Stimulated activated naive CD8-positive, alpha-beta T cell treated with anti-CD3 and anti-CD28 coated beads, Interleukin-15, amount 100 ng/mL, for 72 hours (primary cell): ENCODE measurements at regions not wholly inside any gene's neighbourhood (a gene's known extent, or its start where the extent isn't known, plus 50 kb on each side); places are given as distances from the start of the nearest gene placed in this dataset.
A peak's percentile ranks its signal among the peaks of the same experiment; 100 is the strongest.

ENCODE experiments used
- ATAC-seq: fragments of 150-1000 bp; cut with Tn5 transposase; 2 replicates; pipeline ENCODE4 v1.10.0; 2021; ENCODE audit warnings: mild to moderate bottlenecking, moderate library complexity
- DNase-seq, 2 donors: peaks; one replicate each; pipeline ENCODE4 v3.0.0; 2021 to 2022
- H3K27ac Mint-ChIP-seq, 2 donors: one replicate each; pipeline ENCODE4 v1.8.0; 2022; ENCODE audit warnings: mild to moderate bottlenecking in 2 of 2, mixed read lengths in 2 of 2, moderate library complexity in 2 of 2
- H3K27me3 Mint-ChIP-seq: one replicate; pipeline ENCODE4 v1.8.0; 2022; ENCODE audit warnings: mixed read lengths
- H3K4me1 Mint-ChIP-seq: one replicate; pipeline ENCODE4 v1.8.0; 2022; ENCODE audit warnings: mild to moderate bottlenecking, mixed read lengths
- H3K4me3 Mint-ChIP-seq, 2 donors: one replicate each; pipeline ENCODE4 v1.8.0; 2022; ENCODE audit warnings: mild to moderate bottlenecking in 2 of 2, mixed read lengths in 2 of 2, moderate library complexity in 1 of 2
- H3K9me3 Mint-ChIP-seq, 2 donors: one replicate each; pipeline ENCODE4 v1.8.0; 2022; ENCODE audit warnings: mixed read lengths in 2 of 2

DNA sequence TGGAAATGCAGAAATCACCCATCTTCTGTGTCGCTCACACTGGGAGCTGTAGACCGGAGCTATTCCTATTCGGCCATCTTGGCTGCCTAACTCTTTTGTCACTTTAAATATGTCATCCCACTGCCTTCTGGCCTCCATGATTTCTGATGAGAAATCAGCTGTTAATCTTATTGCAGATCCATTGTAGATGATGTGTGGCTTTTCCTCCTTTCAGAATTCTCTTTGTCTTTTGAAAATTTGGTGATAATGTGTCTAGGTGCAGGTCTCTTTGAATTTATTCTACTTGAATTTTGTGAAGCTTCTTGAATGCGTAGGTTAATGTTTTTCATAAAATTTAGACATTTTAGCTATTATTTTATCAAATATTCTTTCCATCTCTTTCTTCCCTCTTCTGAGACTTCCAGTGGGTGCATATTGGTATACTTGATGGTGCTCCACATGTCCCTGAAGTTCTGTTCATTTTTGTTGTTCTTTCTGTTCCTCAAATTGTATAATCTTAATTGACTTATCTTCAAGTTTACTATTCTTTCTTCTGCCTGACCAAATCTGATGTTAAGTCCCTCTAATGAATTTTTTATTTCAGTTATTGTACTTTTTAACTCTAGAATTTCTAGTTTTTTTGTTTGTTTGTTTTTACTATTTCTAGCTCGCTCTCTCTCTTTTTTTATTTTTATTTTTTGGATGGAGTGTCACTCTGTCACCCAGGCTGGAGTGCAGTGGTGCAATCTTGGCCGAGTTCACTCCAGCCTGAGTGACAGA lies 90.8 kb upstream of the DLX2 start:
- no peak overlapping the region for H3K4me3 Mint-ChIP-seq
- no peak for ATAC-seq
- DNase-seq: no peak
- H3K9me3 Mint-ChIP-seq: peaks cover 32 to 38% of the 10 kb centered on the region in 2 donors
- no peak overlapping the region for H3K27ac Mint-ChIP-seq
- H3K27me3 Mint-ChIP-seq: peaks cover 10% of the 10 kb centered on the region
- H3K4me1 Mint-ChIP-seq: peaks cover 11% of the 10 kb centered on the region

DNA sequence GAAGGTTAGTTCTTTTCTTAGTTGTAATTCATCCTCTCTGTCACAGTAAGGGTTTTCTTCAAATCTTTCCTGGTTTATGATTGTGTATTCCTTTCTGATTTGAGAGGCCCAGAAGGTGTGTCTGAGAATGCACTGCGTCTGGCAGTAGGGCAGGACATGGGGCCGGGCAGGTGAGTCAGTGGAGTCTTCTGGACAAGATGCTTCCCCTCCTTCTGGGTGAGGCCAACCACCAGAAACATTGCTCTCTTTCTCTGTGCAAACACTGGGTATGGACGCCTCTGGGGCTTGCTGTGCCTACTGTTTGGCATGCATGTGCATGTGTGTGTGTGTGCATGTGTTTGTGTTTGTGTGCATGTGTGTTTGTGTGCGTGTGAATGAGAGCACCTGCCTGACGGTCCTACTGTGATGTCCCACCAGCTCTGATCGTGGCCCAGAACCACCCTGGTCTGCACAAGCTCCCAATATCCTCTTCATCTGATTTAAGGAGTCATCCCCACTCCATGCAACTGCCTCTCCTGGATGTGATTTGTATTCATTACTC lies 93.2 kb upstream of the DLX2 start:
- Mint-ChIP-seq H3K4me1 (peaks cover 11% of the 10 kb centered on the region), H3K27me3 (peaks cover 10% of the 10 kb centered on the region), H3K4me3 (no peak overlapping the region), H3K27ac (no peak overlapping the region), H3K9me3 (peaks cover 37 to 49% of the 10 kb centered on the region in 2 donors)
- no peak for ATAC-seq
- no peak for DNase-seq

GRCh38 chr2:172196768-172197431 lies 94.2 kb upstream of the DLX2 start:
- Mint-ChIP-seq H3K27me3 (peaks cover 10% of the 10 kb centered on the region), H3K4me1 (peaks cover 11% of the 10 kb centered on the region), H3K4me3 (no peak overlapping the region), H3K27ac (no peak overlapping the region), H3K9me3 (peaks cover 37 to 49% of the 10 kb centered on the region in 2 donors)
- ATAC-seq: peak; percentile 96
- peak; percentile 11 to 63 for DNase-seq

- Mint-ChIP-seq H3K27me3 (peaks cover 10% of the 10 kb centered on the region), H3K9me3 (peaks cover 33 to 43% of the 10 kb centered on the region in 2 donors), H3K4me1 (peaks cover 11% of the 10 kb centered on the region), H3K4me3 (no peak overlapping the region), H3K27ac (no peak overlapping the region)
- ATAC-seq (no peak), DNase-seq (no peak)
Observed at GRCh38 chr2:172198361-172198760, 95.7 kb upstream of the DLX2 start.

- peaks cover 11% of the 10 kb centered on the region for H3K4me1 Mint-ChIP-seq
- DNase-seq: no peak
- peaks cover 28 to 37% of the 10 kb centered on the region in 2 donors for H3K9me3 Mint-ChIP-seq
- H3K4me3 Mint-ChIP-seq: no peak overlapping the region
- no peak overlapping the region for H3K27ac Mint-ChIP-seq
- peaks cover 10% of the 10 kb centered on the region for H3K27me3 Mint-ChIP-seq
- no peak for ATAC-seq
Observed at GRCh38 chr2:172198908-172199307, 96.2 kb upstream of the DLX2 start.

GRCh38 chr2:172200495-172201085 lies 97.9 kb upstream of the DLX2 start:
- ATAC-seq: no peak
- H3K4me3 Mint-ChIP-seq: no peak overlapping the region
- H3K4me1 Mint-ChIP-seq: peaks cover 11% of the 10 kb centered on the region
- no peak overlapping the region for H3K27ac Mint-ChIP-seq
- H3K27me3 Mint-ChIP-seq: peaks cover 10% of the 10 kb centered on the region
- H3K9me3 Mint-ChIP-seq: peaks cover 14 to 21% of the 10 kb centered on the region in 2 donors
- DNase-seq: no peak

DNA sequence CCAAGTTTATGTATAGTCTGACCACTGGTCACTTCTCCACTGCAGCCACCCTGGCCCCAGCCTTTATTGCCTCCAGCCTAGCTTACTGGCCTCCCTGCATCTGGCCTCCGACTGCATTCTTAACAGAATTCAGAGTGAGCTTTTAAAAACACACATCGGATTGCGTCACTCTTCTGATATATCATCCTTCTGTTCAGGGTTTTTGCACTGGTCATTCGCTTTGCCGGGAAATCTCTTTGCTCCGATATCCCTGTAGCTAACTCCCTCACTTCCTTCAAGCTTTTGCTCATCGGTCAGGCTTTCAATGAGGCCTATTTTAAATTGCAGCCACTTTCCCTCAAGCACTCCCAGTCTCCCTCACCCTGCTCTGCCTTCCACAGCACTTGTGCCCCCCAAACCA lies 101.6 kb upstream of the DLX2 start:
- H3K27ac Mint-ChIP-seq: peak overlapping the region in 1 of 2 donors; percentile 2
- DNase-seq (no peak), ATAC-seq (no peak)
- peaks cover 5 to 10% of the 10 kb centered on the region in 2 donors for H3K9me3 Mint-ChIP-seq
- no peak overlapping the region for H3K4me3 Mint-ChIP-seq
- no peaks in the 10 kb centered on the region for H3K4me1 Mint-ChIP-seq
- no peaks in the 10 kb centered on the region for H3K27me3 Mint-ChIP-seq

- Mint-ChIP-seq H3K9me3 (peaks cover 4 to 6% of the 10 kb centered on the region in 2 donors), H3K27ac (no peak overlapping the region), H3K27me3 (no peaks in the 10 kb centered on the region), H3K4me3 (no peak overlapping the region), H3K4me1 (no peaks in the 10 kb centered on the region)
- ATAC-seq: no peak
- DNase-seq: no peak
Observed at GRCh38 chr2:172204762-172205161, 102.1 kb upstream of the DLX2 start.

DNA sequence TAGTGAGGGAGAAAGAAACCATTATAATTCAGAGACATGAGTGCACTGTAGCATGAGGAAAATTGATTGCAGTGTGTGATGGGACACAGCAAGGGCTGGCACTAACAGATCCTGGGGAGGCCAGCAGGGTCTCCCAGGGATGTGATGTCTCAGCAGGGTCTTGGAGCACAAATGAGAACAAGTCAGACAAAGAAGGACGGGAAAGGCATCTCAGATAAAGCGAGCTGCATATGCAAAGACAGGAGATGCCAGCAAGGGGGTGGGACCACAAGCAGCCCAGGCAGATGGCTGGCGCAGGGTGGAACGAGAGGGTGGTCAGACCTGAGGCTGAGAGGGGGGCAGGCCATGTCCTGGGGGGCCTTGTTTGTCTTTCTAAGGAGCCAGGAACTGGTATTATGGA lies 102.6 kb upstream of the DLX2 start:
- Mint-ChIP-seq H3K27ac (no peak overlapping the region), H3K4me3 (no peak overlapping the region), H3K4me1 (no peaks in the 10 kb centered on the region), H3K9me3 (peaks cover 0 to under 1% of the 10 kb centered on the region in 2 donors), H3K27me3 (no peaks in the 10 kb centered on the region)
- ATAC-seq (no peak), DNase-seq (no peak)

GRCh38 chr2:172207911-172208310 lies 105.2 kb upstream of the DLX2 start:
- Mint-ChIP-seq H3K27me3 (no peaks in the 10 kb centered on the region), H3K4me1 (peaks cover 10% of the 10 kb centered on the region), H3K9me3 (no peaks in the 10 kb centered on the region), H3K4me3 (no peak overlapping the region), H3K27ac (no peak overlapping the region)
- ATAC-seq (no peak), DNase-seq (no peak)

DNA sequence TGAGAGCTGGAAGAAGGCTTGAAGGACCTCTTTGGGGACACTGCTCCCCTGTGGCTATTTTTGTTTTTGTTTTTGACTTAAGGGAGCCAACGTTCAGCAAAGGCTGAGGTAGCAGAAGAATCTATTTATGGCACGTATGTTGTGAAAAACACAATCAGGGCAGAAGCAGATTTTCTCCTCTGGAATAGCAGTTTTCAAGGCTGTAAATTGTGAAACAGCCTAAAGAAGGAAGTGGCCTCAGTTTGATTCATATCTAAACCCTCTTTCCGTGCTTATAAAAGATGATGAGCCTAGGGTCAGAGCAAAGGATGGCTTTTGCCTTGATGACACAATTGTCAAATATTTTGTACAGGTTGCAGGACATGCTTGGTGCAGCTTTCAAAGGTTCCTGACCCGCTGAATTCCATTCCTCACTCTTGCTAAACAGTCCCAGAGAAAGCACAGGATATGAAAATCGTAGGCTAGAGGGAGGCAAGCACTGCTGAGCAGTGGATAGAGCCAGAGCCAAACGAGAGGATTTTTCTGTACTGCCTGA lies 106.2 kb upstream of the DLX2 start:
- H3K9me3 Mint-ChIP-seq: no peaks in the 10 kb centered on the region
- H3K27ac Mint-ChIP-seq: no peak overlapping the region
- ATAC-seq (no peak), DNase-seq (no peak)
- peaks cover 15% of the 10 kb centered on the region for H3K4me1 Mint-ChIP-seq
- H3K27me3 Mint-ChIP-seq: no peaks in the 10 kb centered on the region
- H3K4me3 Mint-ChIP-seq: no peak overlapping the region

GRCh38 chr2:172210599-172210998 lies 107.9 kb upstream of the DLX2 start:
- Mint-ChIP-seq H3K4me1 (peaks cover 15% of the 10 kb centered on the region), H3K27me3 (no peaks in the 10 kb centered on the region), H3K27ac (no peak overlapping the region), H3K4me3 (no peak overlapping the region), H3K9me3 (no peaks in the 10 kb centered on the region)
- ATAC-seq: no peak
- no peak for DNase-seq

GRCh38 chr2:172211512-172211911 lies 108.8 kb upstream of the DLX2 start:
- Mint-ChIP-seq H3K4me3 (no peak overlapping the region), H3K27me3 (no peaks in the 10 kb centered on the region), H3K27ac (peak overlapping the region in 1 of 2 donors; percentile 75), H3K4me1 (peaks cover 15% of the 10 kb centered on the region), H3K9me3 (no peaks in the 10 kb centered on the region)
- ATAC-seq (no peak), DNase-seq (no peak)

DNA sequence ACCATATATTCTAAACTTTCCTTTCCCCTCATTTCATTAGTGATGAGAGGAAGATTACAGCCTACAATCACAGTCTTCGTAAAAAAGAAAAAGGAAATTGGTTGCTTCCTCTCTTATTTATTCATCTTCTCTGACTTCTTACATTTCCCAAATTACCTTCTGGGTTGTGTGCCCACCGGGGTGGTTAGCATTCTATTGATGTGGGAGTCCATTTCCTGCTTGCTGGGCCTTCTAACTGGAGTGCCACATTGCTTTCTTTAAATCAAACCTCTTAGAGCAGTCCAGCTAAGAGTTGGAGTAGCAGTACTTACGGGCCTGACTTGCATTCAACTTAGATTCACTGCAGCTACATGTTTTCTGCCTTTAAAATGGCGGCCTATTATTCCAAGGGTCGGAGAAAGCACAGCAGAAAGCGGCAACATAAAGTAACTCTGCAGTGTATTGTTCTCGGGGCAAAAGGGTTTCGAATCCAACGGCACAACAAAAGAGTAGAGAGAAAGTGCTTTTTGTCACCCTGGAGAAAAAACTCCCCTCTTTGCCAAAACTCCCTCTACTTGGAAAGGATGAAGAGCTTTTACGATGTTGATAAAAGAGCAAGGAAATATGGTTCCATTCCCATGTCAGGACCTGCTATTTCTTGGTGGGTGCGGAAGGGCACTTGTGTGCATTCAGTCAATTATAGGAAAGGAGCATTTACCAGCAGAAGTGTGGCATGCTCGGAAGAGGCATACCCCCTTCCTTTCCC lies 110.6 kb upstream of the DLX2 start:
- DNase-seq (no peak), ATAC-seq (no peak)
- H3K27ac Mint-ChIP-seq: no peak overlapping the region
- H3K9me3 Mint-ChIP-seq: no peaks in the 10 kb centered on the region
- H3K4me1 Mint-ChIP-seq: peaks cover 15% of the 10 kb centered on the region
- no peaks in the 10 kb centered on the region for H3K27me3 Mint-ChIP-seq
- no peak overlapping the region for H3K4me3 Mint-ChIP-seq

DNA sequence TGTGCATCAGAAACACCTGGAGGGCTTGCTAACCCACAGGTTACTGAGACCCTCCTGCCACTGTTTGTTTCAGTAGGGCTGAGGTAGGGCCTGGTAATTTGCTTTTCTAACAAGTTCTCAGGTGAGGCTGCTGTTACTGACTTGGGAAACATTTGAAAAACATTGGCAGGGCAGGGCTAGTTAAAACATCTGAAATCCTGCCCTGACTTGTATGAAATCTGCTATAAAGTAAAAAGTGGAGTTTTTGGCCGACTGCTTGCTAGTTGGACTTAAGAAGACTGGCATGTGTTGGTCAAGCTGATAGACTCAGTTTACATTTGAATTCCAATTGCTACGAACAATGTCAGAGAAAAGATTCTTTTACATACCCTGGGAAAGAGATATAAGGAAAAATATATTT lies 111.6 kb upstream of the DLX2 start:
- Mint-ChIP-seq H3K27me3 (no peaks in the 10 kb centered on the region), H3K4me3 (no peak overlapping the region), H3K4me1 (peaks cover 15% of the 10 kb centered on the region), H3K9me3 (no peaks in the 10 kb centered on the region), H3K27ac (no peak overlapping the region)
- no peak for DNase-seq
- ATAC-seq: no peak
